K562 (cell line): ENCODE measurements at regions not wholly inside any gene's neighbourhood (a gene's known extent, or its start where the extent isn't known, plus 50 kb on each side); places are given as distances from the start of the nearest gene placed in this dataset.

Source experiments
- ATAC-seq: fragments of 200-7000 bp; cut with Tn5 transposase; 3 replicates; pipeline ENCODE4 v1.9.1; 2020; ENCODE audit warnings: moderate library complexity
- BruUV-seq: library from RNA; stranded (reverse); fragments of 400-500 nt; replicated peaks from 2 replicates; lab custom pipeline; 2021; lab: Mats Ljungman, UMichigan
- CTCF ChIA-PET: fragments of 300-600 bp; formaldehyde crosslinking; extraction: SDS; loops from one replicate; lab custom pipeline; 2021; ENCODE audit warnings: low intra/inter-chr PET ratio; lab: Yijun Ruan, JAX
- POLR2A ChIA-PET: fragments of 300-600, 350-650 bp; sonication (Branson Sonifier 250); formaldehyde crosslinking; extraction: SDS; loops from one replicate; lab custom pipeline; 2021; ENCODE audit warnings: antibody characterized with exemption, inconsistent platforms; lab: Yijun Ruan, JAX
- DNase-seq, 4 experiments: peaks; one replicate each; pipeline versions ENCODE4 v3.0.0 to v3.0.0-alpha.2; 2011 to 2018; ENCODE audit warnings: low spot score in 3 of 4, mixed read lengths in 3 of 4; ENCODE audit errors: extremely low read depth in 1 of 4
- FAIRE-seq: peaks from 2 replicates; lab custom pipeline; 2011; peaks lifted over from hg19 to GRCh38; lab: Jason Lieb, UNC
- H2AFZ ChIP-seq: 2 replicates; pipeline ENCODE4 v1.6.0; 2011; ENCODE audit warnings: low read depth, low read length, control low read depth, inconsistent platforms
- H3K27ac ChIP-seq: fragments of 200-600 bp; 3 replicates; pipeline ENCODE4 v1.8.0; 2011; ENCODE audit warnings: low read depth, mild to moderate bottlenecking, control low read depth, inconsistent platforms, low read length, moderate library complexity, mixed read lengths; ENCODE audit errors: extremely low read depth
- H3K27me3 ChIP-seq, 2 experiments: fragments of 300-600 bp in 1 of 2; 2 replicates in 1 of 2; 3 replicates in 1 of 2; pipeline versions ENCODE4 v1.6.0 to v1.8.0; 2011; ENCODE audit warnings: inconsistent platforms in 2 of 2, low read length in 2 of 2, mild to moderate bottlenecking in 1 of 2, mixed read lengths in 1 of 2, moderate library complexity in 1 of 2; ENCODE audit not compliant: control insufficient read depth in 2 of 2, insufficient read depth in 2 of 2
- H3K36me3 ChIP-seq: fragments of 300-600 bp; 3 replicates; pipeline ENCODE4 v1.8.0; 2011; ENCODE audit warnings: mild to moderate bottlenecking, low read length, inconsistent platforms; ENCODE audit not compliant: control insufficient read depth, insufficient read depth
- H3K4me1 ChIP-seq, 2 experiments: fragments of 200-600 bp in 1 of 2; replicated peaks in 1 of 2; 2 replicates in 1 of 2; 3 replicates in 1 of 2; pipeline versions ENCODE4 v1.5.1 to v1.8.0; 2011; ENCODE audit warnings: inconsistent platforms in 2 of 2, low read length in 2 of 2, mild to moderate bottlenecking in 1 of 2, mixed read lengths in 1 of 2, moderate library complexity in 1 of 2; ENCODE audit not compliant: control insufficient read depth in 2 of 2, insufficient read depth in 2 of 2
- H3K4me2 ChIP-seq: 2 replicates; pipeline ENCODE4 v1.6.1; 2011; ENCODE audit warnings: low read length, control low read depth, inconsistent platforms, mixed read lengths; ENCODE audit not compliant: insufficient read depth
- H3K4me3 ChIP-seq: fragments of 200-600 bp; sonication (generic), shearing (Covaris generic); 2 replicates; pipeline ENCODE4 v1.5.1; 2016; ENCODE audit warnings: control low read depth, inconsistent platforms
- H3K79me2 ChIP-seq: fragments of 200-600 bp; 3 replicates; pipeline ENCODE4 v1.8.0; 2011; ENCODE audit warnings: low read length, inconsistent platforms; ENCODE audit not compliant: control insufficient read depth, insufficient read depth
- H3K9ac ChIP-seq, 2 experiments: 2 replicates each; pipeline versions ENCODE4 v1.6.0 to v1.6.1; 2011; ENCODE audit warnings: low read depth in 2 of 2, low read length in 2 of 2, control low read depth in 1 of 2, inconsistent platforms in 1 of 2, mild to moderate bottlenecking in 1 of 2, mixed read lengths in 1 of 2; ENCODE audit not compliant: insufficient read depth in 1 of 2
- H3K9me1 ChIP-seq: one replicate; pipeline ENCODE4 v1.6.0; 2011; ENCODE audit warnings: inconsistent platforms, mild to moderate bottlenecking, low read length, moderate library complexity; ENCODE audit not compliant: control insufficient read depth, insufficient read depth
- H3K9me3 ChIP-seq: replicated peaks from 2 replicates; pipeline ENCODE4 v1.5.1; 2011; ENCODE audit warnings: low read depth, low read length, inconsistent platforms; ENCODE audit not compliant: control insufficient read depth, insufficient read depth
- H4K20me1 ChIP-seq: replicated peaks from 2 replicates; pipeline ENCODE4 v1.6.1; 2011; ENCODE audit warnings: low read length, inconsistent platforms, mixed read lengths; ENCODE audit not compliant: control insufficient read depth, insufficient read depth
- MTA1 ChIP-seq: fragments of 450-650 bp; IDR thresholded peaks from 2 replicates; pipeline ENCODE4 v1.6.1; 2017; ENCODE audit warnings: borderline replicate concordance
- NFYB ChIP-seq: IDR thresholded peaks from 2 replicates; pipeline ENCODE4 v1.6.1; 2011; ENCODE audit warnings: mild to moderate bottlenecking, moderate library complexity; ENCODE audit not compliant: insufficient read length; ENCODE audit errors: extremely low read depth
- NONO ChIP-seq, 2 experiments: fragments of 200-400 bp in 1 of 2; fragments of 450-650 bp in 1 of 2; formaldehyde crosslinking in 1 of 2; IDR thresholded peaks; 2 replicates each; pipeline ENCODE4 v1.6.1; 2017; ENCODE audit warnings: low read depth in 2 of 2, mild to moderate bottlenecking in 2 of 2, moderate library complexity in 2 of 2, low read length in 1 of 2
- POLR2B ChIP-seq: fragments of 450-650 bp; IDR thresholded peaks from 2 replicates; pipeline ENCODE4 v1.6.1; 2018; ENCODE audit warnings: low read depth; ENCODE audit not compliant: partially characterized antibody
- POLR3A ChIP-seq: IDR thresholded peaks from 2 replicates; pipeline ENCODE4 v1.6.1; 2011; ENCODE audit warnings: borderline replicate concordance, mild to moderate bottlenecking, moderate library complexity; ENCODE audit not compliant: insufficient read length, insufficient read depth; ENCODE audit errors: extremely low read depth
- SIN3A ChIP-seq, 2 experiments: fragments of 150-350 bp in 1 of 2; IDR thresholded peaks; 2 replicates each; pipeline ENCODE4 v1.6.1; 2011 to 2016; ENCODE audit warnings: borderline replicate concordance in 2 of 2, low read depth in 2 of 2, low read length in 2 of 2, mild to moderate bottlenecking in 2 of 2, moderate library complexity in 2 of 2; ENCODE audit not compliant: control insufficient read depth in 1 of 2
- TAF7 ChIP-seq: fragments of 450-650 bp; IDR thresholded peaks from 2 replicates; pipeline ENCODE4 v1.6.1; 2016; ENCODE audit warnings: missing genetic modification characterization, missing compliant biosample characterization
- ZKSCAN3 ChIP-seq: fragments of 250-450 bp; sonication (Bioruptor Pico); IDR thresholded peaks from 2 replicates; pipeline ENCODE4 v1.4.0; 2020
- WGBS: fragments of 100-300 bp; shearing (Covaris generic); methylation state at CpG from one replicate; pipeline ENCODE4 v1.1.6; 2016; ENCODE audit warnings: low coverage, mixed read lengths; ENCODE audit not compliant: insufficient coverage; ENCODE audit errors: missing lambda C conversion rate; 5-methylcytosine and 5-hydroxymethylcytosine counted together
- in situ Hi-C: fragments of 300-500 bp; cut with MboI; formaldehyde crosslinking; loops from 4 replicates; pipeline ENCODE4 v1.15.0; 2018; ENCODE audit warnings: inconsistent platforms, mixed read lengths
- intact Hi-C: fragments of 100-400 bp; cut with micrococcal nuclease; formaldehyde crosslinking; loops from 2 replicates; pipeline ENCODE4 v1.14.2; 2022
- TF ChIP-seq, protein P1 (sequence below): fragments of 450-650 bp; IDR thresholded peaks from 2 replicates; pipeline ENCODE4 v1.6.1; 2017; ENCODE audit warnings: antibody characterized with exemption
- TF ChIP-seq, protein P2 (sequence below): sonication (generic); formaldehyde crosslinking; IDR thresholded peaks from 2 replicates; pipeline ENCODE4 v1.8.0; 2022; ENCODE audit warnings: mild to moderate bottlenecking, missing genetic modification reagents
- TF ChIP-seq, protein P3 (sequence below), 3 experiments: fragments of 200-800 bp in 1 of 3; fragments of 250-450 bp in 1 of 3; fragments of 450-650 bp in 1 of 3; sonication (Bioruptor Pico) in 1 of 3; sonication (Bioruptor generic) in 1 of 3; formaldehyde crosslinking in 1 of 3; IDR thresholded peaks; 2 replicates each; pipeline versions ENCODE4 v1.6.1 to v1.8.0; 2016 to 2022; ENCODE audit warnings: mild to moderate bottlenecking in 2 of 3, missing genetic modification characterization in 2 of 3, missing compliant biosample characterization in 1 of 3, moderate library complexity in 1 of 3

DNA sequence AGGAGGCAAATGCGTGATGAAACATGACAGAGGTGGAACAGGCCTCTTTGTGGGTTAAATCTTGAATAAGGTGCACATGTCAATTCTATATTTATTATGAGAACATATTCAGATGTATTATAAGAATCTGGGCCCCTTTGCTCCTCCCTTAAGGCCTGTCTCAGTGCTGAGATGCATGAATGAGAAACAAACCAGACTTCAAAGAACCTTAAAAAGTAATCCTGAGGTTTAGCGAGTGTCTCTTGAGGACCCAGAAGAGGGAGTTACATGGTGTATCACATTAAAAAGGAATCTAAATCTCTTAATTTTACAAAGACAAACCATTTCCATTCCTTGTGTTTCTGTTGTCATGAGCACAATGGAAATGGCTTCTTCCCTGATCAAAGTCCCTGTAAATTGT lies 170.9 kb upstream of the TBC1D5 start:
- peaks cover 0 to 8% of the 10 kb centered on the region in 2 experiments; a peak in 2 of 5 replicates for H3K27me3 ChIP-seq
- TF ChIP-seq MTA1 (no peak), POLR3A (no peak), TAF7 (tag) (no peak), ZKSCAN3 (CRISPR knock-in tag) (no peak), POLR2B (no peak), SIN3A (IDR thresholded peaks at IDR 0.05; ENCODE audit: borderline replicate concordance in 2 of 2, control insufficient read depth in 1 of 2, low read depth in 2 of 2, low read length in 2 of 2) (no peak), NFYB (no peak), NONO (IDR thresholded peaks at IDR 0.05; ENCODE audit: low read depth in 2 of 2, low read length in 1 of 2) (no peak)
- TF ChIP-seq, protein P1, sequence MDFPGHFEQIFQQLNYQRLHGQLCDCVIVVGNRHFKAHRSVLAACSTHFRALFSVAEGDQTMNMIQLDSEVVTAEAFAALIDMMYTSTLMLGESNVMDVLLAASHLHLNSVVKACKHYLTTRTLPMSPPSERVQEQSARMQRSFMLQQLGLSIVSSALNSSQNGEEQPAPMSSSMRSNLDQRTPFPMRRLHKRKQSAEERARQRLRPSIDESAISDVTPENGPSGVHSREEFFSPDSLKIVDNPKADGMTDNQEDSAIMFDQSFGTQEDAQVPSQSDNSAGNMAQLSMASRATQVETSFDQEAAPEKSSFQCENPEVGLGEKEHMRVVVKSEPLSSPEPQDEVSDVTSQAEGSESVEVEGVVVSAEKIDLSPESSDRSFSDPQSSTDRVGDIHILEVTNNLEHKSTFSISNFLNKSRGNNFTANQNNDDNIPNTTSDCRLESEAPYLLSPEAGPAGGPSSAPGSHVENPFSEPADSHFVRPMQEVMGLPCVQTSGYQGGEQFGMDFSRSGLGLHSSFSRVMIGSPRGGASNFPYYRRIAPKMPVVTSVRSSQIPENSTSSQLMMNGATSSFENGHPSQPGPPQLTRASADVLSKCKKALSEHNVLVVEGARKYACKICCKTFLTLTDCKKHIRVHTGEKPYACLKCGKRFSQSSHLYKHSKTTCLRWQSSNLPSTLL = no peak
- TF ChIP-seq, protein P2, sequence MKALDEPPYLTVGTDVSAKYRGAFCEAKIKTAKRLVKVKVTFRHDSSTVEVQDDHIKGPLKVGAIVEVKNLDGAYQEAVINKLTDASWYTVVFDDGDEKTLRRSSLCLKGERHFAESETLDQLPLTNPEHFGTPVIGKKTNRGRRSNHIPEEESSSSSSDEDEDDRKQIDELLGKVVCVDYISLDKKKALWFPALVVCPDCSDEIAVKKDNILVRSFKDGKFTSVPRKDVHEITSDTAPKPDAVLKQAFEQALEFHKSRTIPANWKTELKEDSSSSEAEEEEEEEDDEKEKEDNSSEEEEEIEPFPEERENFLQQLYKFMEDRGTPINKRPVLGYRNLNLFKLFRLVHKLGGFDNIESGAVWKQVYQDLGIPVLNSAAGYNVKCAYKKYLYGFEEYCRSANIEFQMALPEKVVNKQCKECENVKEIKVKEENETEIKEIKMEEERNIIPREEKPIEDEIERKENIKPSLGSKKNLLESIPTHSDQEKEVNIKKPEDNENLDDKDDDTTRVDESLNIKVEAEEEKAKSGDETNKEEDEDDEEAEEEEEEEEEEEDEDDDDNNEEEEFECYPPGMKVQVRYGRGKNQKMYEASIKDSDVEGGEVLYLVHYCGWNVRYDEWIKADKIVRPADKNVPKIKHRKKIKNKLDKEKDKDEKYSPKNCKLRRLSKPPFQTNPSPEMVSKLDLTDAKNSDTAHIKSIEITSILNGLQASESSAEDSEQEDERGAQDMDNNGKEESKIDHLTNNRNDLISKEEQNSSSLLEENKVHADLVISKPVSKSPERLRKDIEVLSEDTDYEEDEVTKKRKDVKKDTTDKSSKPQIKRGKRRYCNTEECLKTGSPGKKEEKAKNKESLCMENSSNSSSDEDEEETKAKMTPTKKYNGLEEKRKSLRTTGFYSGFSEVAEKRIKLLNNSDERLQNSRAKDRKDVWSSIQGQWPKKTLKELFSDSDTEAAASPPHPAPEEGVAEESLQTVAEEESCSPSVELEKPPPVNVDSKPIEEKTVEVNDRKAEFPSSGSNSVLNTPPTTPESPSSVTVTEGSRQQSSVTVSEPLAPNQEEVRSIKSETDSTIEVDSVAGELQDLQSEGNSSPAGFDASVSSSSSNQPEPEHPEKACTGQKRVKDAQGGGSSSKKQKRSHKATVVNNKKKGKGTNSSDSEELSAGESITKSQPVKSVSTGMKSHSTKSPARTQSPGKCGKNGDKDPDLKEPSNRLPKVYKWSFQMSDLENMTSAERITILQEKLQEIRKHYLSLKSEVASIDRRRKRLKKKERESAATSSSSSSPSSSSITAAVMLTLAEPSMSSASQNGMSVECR (CRISPR knock-in tag) = no peak
- TF ChIP-seq, protein P3, sequence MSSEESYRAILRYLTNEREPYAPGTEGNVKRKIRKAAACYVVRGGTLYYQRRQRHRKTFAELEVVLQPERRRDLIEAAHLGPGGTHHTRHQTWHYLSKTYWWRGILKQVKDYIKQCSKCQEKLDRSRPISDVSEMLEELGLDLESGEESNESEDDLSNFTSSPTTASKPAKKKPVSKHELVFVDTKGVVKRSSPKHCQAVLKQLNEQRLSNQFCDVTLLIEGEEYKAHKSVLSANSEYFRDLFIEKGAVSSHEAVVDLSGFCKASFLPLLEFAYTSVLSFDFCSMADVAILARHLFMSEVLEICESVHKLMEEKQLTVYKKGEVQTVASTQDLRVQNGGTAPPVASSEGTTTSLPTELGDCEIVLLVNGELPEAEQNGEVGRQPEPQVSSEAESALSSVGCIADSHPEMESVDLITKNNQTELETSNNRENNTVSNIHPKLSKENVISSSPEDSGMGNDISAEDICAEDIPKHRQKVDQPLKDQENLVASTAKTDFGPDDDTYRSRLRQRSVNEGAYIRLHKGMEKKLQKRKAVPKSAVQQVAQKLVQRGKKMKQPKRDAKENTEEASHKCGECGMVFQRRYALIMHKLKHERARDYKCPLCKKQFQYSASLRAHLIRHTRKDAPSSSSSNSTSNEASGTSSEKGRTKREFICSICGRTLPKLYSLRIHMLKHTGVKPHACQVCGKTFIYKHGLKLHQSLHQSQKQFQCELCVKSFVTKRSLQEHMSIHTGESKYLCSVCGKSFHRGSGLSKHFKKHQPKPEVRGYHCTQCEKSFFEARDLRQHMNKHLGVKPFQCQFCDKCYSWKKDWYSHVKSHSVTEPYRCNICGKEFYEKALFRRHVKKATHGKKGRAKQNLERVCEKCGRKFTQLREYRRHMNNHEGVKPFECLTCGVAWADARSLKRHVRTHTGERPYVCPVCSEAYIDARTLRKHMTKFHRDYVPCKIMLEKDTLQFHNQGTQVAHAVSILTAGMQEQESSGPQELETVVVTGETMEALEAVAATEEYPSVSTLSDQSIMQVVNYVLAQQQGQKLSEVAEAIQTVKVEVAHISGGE (CRISPR knock-in tag; IDR thresholded peaks at IDR 0.05) = no peak
- no peak overlapping the region for H3K27ac ChIP-seq
- no peak for FAIRE-seq
- no peaks in the 10 kb centered on the region for H3K79me2 ChIP-seq
- H3K9me3 ChIP-seq = no peaks in the 10 kb centered on the region
- no peak for DNase-seq
- intact Hi-C loops (no loop called here), in situ Hi-C loops (no loop called here)
- ChIA-PET POLR2A (no interaction called here), CTCF (no interaction called here)
- H3K4me3 ChIP-seq = no peak overlapping the region
- 2% methylated on average over 2 of the region's 2 CpGs for WGBS
- H4K20me1 ChIP-seq = no peaks in the 10 kb centered on the region
- H3K4me2 ChIP-seq = no peak overlapping the region
- H3K36me3 ChIP-seq = no peaks in the 10 kb centered on the region
- no peak overlapping the region for H2AFZ ChIP-seq
- ATAC-seq = no peak
- H3K4me1 ChIP-seq = no peaks in the 10 kb centered on the region
- no peaks in the 10 kb centered on the region for H3K9me1 ChIP-seq
- H3K9ac ChIP-seq = no peak overlapping the region
- no TSS peak for BruUV-seq
